Stimulated activated CD8-positive, alpha-beta memory T cell treated with anti-CD3 and anti-CD28 coated beads, Interleukin-15, amount 100 ng/mL, for 4 hours (primary cell): ENCODE measurements at regions not wholly inside any gene's neighbourhood (a gene's known extent, or its start where the extent isn't known, plus 50 kb on each side); places are given as distances from the start of the nearest gene placed in this dataset.

ENCODE experiments used
- DNase-seq, 2 donors: peaks; one replicate each; pipeline ENCODE4 v3.0.0-alpha.2; 2020; ENCODE audit warnings: low read depth in 2 of 2

DNA sequence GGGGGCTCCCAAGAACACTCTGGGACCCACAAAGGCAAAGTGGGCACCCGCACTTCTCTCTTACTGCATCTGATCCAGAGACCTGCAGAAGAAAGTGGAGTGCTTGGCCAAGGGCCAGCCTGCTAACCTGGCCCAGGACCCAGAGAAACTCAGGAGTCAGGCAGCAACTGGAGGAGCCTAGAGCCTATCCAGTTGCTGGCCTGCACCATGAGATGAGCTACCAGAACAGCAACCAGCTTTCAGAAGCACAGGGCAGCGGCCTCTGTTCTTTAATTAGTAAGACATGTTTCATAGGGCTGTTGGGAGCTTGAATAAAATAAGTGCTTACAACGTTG lies 298.3 kb downstream of the GADD45G start:
- DNase-seq, result no peak

DNA sequence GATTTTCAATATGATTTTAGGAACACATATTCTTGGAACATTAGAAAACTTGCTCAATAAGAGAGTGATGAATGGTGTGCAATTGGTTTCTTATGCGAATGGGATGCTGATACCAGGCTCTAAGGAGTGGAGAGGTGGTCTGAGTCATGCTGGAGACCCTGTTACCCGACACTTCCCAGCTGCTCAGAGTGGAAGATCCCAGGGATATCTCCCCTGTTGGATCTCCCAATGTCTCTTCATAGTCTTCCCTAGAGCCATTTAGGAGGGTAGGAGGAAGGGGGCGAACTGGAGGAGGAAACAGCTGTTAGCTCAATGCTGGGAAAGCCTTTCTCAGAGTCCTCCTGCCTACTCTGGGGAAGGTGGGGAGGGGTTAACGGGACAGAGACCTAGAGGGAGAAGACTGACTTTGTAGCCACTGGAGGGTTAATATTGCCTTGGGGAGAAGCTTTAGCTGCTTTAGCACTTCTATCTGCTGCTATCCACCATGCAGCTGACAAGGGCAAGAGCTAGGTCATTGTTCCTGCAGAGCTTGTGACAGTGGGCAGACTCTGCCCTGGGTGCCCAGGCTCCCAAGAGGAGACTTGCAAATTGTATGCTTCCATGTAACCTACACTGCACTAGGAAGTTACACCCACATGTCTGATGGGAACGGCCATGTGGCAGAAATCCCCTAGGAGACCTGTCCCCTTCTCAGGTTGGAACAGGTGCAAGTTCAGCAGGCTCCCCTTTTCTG lies 301.0 kb downstream of the GADD45G start:
- no peak for DNase-seq

- DNase-seq, result no peak
Measured at GRCh38 chr9:89911721-89912604, 307.2 kb downstream of the GADD45G start.

DNA sequence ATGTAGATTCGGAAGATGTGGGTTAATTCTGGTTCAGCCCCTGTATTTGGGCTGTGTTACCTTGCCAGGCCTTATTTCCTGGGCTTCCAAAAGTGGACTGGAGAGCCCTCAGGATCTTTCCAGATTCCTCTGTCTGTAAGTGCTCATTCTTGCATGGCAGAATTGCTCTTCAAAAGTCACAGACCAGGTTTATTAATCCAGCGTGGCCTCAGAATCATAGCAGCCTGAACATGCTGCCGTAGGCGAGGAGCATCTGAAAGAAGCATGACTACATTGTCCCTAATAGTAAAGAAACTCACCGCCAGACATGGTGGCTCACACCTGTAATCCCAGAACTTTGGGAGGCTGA lies 307.8 kb downstream of the GADD45G start:
- DNase-seq, result no peak

- DNase-seq, result no peak
Measured at GRCh38 chr9:89915187-89915586, 310.4 kb downstream of the GADD45G start.

DNA sequence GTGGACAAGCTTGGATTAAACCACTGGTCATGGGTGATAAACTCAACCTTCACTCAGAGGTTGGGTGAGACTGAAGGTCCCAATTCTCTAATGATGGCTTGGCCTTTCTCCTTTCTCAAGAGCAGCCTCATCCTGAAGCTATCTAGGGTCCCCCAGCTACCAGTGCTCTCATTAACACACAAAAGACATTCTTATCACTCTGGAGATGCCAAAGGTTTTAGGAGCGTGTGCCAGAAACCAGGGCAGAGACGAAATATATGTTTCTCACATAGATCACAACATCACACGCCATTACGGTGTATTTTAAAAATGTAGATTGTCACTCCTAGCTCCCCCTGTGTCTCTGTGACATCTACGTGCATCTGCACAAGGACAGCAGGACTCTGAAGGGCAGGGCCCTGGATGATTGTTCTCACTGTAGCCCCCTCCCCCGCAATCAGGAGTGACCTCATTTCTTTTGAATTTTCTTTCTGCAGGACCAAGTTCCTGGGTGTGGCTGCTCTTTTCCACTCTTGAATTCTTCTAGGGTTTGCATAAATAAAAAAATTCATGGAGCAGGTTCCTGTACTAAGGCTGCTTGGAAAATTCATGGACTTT lies 311.3 kb downstream of the GADD45G start:
- DNase-seq, result no peak

DNA sequence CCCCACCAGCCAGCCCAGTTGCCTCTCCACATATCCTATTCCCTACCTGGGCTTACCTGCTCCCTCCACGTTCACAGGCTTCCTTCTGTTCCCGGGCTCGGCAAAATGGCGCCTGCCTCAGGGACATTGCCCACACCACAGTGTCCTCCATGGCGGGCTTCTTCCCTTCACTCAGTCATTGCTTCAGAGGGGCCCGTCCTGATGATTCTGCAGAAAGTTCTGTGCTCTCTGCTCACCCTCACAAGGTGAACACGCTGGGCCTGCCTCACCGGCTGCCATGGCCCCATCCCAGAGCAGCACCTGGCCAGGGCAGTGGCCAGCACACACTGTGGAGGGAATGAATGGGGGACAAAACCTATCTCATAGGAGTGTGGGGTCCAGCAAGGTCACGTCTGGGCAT lies 313.0 kb downstream of the GADD45G start:
- DNase-seq, result no peak

DNA sequence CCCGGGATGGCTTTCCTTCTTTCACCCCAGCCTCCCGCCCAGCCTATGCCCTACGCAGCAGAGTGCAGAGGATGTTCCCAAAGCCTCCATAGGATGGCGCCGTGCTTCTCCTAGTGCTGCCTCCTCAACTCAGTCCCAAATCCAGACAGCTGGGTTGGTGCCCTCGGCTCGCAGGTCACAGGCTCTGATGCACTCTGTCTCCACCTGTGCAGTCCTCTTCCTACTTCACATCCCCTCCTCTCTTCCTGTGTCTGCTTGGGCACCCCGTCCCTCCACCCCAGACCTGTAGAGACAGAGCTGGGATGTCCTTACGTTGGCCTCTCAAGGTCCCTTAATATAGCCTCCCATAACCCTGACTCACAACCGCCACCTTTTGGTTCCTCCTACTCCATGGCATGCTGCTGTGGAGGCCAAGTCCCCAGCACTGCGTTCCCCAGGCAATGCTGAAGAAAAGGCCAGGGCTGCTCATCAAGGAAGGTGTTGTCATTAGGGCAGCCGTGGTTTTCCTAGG lies 314.4 kb downstream of the GADD45G start:
- no peak for DNase-seq

- DNase-seq, result no peak
Measured at GRCh38 chr9:89920131-89920530, 315.3 kb downstream of the GADD45G start.

DNA sequence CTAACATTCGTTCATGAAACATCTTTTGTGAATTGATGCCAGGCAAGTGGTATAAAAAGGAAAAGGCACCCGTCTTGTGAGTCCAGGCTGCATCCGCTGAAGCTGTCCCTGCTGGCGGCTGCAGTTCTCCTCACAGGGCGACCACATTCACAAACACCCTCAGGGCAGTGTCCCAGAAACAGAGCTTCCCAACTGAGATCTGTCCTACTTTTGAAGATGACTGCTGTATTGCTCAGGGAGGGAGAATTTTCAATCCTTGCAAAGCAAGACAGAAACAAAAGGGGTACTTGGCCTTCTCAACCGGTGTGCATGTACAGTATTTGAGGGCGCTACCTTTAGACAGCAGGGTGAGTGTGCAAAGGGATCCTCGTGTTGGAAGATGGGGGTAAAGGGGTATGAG lies 316.1 kb downstream of the GADD45G start:
- DNase-seq, result no peak

- DNase-seq, result no peak
Measured at GRCh38 chr9:89922099-89922498, 317.3 kb downstream of the GADD45G start.

DNA sequence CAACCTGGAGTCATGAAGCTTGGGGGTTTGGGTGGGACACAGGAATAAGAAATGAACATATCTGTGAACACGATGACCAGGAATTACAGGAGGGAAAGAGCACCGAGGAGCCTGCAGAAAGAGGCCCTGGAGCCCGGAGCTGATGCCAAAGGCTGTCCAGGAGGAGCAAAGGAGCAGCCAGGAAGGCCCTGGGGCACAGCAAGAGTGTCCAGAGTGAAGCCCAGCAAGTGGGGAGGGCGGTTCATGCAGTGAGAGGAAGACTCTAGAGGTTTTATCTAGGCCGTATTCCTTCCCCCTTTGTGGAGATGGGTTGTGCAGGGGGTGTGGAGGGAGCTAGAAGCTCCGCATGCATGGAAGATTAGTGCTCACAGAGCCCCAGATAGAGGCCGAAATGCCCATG lies 318.4 kb downstream of the GADD45G start:
- DNase-seq, result no peak

- peak in 1 of 2 donors; percentile 34 for DNase-seq
Measured at GRCh38 chr9:89923961-89924504, 319.2 kb downstream of the GADD45G start.

DNA sequence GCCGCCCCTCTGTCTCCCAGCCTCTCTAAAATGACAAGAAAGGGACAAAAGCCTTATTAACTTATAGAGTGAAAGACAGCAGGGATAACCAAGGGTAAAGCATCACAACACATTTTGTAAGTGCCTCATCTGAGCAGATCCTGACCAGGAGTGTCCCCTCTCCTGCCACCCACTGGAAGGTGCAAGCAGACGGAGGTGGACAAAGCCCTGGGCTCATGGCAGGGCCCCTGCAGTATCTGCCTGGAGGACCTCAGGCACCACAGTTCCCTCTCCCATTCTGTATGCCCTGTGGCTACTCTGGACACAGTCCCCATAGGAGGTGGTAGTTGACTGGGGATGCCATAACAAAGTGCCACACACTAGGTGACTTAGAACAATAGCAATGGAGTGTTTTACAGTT lies 319.8 kb downstream of the GADD45G start:
- DNase-seq, result no peak

- DNase-seq, result no peak
Measured at GRCh38 chr9:89926167-89926566, 321.4 kb downstream of the GADD45G start.

DNA sequence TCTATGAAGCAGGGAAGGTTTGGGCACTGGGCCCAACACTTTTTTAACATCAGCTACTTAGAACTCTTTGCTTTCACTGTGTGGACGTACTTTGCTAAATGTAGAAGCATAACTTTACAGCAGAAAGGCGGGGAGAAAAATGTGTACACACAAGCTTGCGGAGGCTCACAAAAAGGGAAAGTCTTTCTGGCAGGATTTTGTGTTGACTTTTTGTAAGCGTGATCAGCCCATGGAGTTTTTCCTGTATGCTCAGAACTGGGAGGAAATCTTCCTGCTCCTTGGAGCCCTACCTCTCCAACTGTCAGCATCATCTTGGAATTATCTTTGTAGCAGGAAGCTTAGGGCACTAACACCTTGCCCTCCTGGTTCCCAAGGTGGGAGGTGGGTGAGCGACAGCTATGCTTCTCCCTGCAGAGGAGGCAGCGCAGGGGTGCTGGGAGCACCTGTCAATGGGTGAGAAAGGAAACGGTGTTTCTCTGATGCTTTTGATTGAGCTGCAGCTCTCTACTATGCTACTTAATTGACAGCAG lies 321.9 kb downstream of the GADD45G start:
- DNase-seq, result no peak

GRCh38 chr9:89928106-89928505 lies 323.3 kb downstream of the GADD45G start:
- no peak for DNase-seq

GRCh38 chr9:89928521-89929275 lies 323.9 kb downstream of the GADD45G start:
- DNase-seq, result no peak

DNA sequence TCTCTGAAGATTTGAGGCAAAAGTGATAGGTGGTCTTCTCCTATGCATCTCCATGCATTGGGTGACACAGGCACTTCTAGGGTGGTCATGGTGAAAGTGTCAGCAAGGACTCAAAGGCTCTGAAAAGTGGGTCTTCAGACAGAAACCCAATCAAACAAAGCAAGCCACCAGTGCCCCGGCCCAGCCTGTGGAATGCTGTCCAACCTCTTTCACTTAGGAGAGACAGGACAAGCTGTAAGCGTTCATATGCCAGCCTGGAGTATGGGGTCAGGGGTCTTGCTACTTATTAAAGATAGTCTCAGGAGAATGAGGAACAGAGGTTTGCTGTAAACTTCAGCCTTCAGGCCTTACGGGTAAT lies 324.5 kb downstream of the GADD45G start:
- DNase-seq, result no peak

- no peak for DNase-seq
Measured at GRCh38 chr9:89929673-89930480, 325.1 kb downstream of the GADD45G start.

- DNase-seq, result no peak
Measured at GRCh38 chr9:89933578-89933977, 328.8 kb downstream of the GADD45G start.
